ENCODE measurements at regions not wholly inside any gene's neighbourhood (a gene's known extent, or its start where the extent isn't known, plus 50 kb on each side); places are given as distances from the start of the nearest gene placed in this dataset.

DNA sequence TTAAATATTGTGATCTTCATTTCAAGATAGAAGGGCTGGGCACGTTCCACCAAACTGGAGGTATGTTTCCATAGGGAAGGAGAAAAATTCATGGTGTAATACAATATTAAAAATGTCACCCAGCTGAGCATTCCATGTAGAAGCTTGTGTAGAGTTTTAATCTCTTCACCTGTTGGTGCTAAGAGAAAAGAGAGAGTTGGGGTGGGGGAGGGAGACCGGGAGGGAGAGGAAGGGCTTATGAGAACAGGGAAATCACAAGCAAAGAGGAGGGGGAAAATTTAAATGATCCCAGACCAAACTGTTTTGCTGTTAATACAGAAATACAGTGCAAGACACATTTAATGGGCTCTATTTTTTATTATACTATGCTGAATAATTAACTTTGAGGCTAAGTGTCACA is 345.8 kb downstream of the ZNF536 start:
- TF ChIP-seq, protein P1, sequence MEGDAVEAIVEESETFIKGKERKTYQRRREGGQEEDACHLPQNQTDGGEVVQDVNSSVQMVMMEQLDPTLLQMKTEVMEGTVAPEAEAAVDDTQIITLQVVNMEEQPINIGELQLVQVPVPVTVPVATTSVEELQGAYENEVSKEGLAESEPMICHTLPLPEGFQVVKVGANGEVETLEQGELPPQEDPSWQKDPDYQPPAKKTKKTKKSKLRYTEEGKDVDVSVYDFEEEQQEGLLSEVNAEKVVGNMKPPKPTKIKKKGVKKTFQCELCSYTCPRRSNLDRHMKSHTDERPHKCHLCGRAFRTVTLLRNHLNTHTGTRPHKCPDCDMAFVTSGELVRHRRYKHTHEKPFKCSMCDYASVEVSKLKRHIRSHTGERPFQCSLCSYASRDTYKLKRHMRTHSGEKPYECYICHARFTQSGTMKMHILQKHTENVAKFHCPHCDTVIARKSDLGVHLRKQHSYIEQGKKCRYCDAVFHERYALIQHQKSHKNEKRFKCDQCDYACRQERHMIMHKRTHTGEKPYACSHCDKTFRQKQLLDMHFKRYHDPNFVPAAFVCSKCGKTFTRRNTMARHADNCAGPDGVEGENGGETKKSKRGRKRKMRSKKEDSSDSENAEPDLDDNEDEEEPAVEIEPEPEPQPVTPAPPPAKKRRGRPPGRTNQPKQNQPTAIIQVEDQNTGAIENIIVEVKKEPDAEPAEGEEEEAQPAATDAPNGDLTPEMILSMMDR (IDR thresholded peaks at IDR 0.05; ENCODE audit: poor library complexity) = no peak
- TF ChIP-seq EZH2phosphoT487 (IDR thresholded peaks at IDR 0.05; ENCODE audit: low read depth, severe bottlenecking, unreplicated experiment) = no peak
- no peak for TF ChIP-seq EZH2 (IDR thresholded peaks at IDR 0.05; ENCODE audit: borderline replicate concordance)

Data from hepatocyte (in vitro differentiated cells).